ENCODE measurements at regions not wholly inside any gene's neighbourhood (a gene's known extent, or its start where the extent isn't known, plus 50 kb on each side); places are given as distances from the start of the nearest gene placed in this dataset.
"Not testable (repeated sequence)": the region's sequence is repeated elsewhere in the genome, so short reads cannot be mapped to it uniquely, and the experiment has no call there.

DNA sequence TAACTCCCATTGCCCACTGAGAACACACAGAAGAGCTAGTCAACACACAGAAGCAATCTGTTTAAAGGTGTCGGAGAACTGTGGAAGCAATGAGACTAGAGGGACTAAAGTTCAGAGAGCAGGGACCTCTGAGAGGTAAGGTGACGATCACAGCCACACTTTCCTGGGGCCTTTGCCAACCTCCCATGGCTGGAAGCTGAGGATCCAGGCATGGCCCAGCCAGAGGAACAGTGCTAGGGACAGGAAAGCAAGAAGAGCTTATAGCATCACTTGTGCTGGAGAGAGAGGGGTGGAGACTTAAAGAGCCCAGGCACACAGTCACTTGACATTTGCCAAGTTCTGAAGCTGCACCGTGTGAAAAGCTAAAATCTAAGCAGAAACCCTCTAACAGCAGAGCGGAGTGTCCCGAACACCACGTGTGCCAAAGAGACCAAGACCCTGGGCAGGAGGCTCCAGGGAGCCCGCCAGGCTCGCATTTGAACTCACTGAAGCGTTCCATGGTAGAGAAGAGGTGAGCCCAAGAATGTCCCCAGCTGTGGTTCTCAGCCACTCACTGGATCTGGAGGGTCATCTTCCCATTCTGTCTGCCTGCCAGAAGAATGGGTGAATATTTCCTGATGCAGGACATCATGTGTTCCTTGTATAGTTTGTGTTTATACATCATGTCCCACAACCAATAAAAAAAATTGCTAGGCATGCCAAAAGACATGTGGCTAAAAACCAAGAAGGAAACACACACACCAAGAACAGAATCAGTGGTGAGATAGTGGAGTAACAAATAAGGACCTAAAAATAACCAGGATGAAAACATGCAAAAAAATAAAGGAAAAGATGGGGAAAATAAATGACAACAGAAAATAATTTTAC is 174.0 kb upstream of the C14orf180 start:
- H3K4me3 ChIP-seq, result no peak overlapping the region
- peak; percentile 11 for DNase-seq
- TF ChIP-seq, protein P1, sequence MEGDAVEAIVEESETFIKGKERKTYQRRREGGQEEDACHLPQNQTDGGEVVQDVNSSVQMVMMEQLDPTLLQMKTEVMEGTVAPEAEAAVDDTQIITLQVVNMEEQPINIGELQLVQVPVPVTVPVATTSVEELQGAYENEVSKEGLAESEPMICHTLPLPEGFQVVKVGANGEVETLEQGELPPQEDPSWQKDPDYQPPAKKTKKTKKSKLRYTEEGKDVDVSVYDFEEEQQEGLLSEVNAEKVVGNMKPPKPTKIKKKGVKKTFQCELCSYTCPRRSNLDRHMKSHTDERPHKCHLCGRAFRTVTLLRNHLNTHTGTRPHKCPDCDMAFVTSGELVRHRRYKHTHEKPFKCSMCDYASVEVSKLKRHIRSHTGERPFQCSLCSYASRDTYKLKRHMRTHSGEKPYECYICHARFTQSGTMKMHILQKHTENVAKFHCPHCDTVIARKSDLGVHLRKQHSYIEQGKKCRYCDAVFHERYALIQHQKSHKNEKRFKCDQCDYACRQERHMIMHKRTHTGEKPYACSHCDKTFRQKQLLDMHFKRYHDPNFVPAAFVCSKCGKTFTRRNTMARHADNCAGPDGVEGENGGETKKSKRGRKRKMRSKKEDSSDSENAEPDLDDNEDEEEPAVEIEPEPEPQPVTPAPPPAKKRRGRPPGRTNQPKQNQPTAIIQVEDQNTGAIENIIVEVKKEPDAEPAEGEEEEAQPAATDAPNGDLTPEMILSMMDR (IDR thresholded peaks at IDR 0.05), result no peak
- no peak overlapping the region for H3K27ac ChIP-seq
- H3K36me3 ChIP-seq, result no peaks in the 10 kb centered on the region
- no peaks in the 10 kb centered on the region for H3K9me3 ChIP-seq
- H3K9ac ChIP-seq (ENCODE audit: low read depth in 2 of 2, low read length in 2 of 2), result no peak overlapping the region
- H3K4me1 ChIP-seq, result no peaks in the 10 kb centered on the region
- intact Hi-C loops (cut with DNase I), result no loop called here
- no peaks in the 10 kb centered on the region for H3K27me3 ChIP-seq

- H3K9me3 ChIP-seq, result no peaks in the 10 kb centered on the region
- intact Hi-C loops (cut with DNase I), result no loop called here
- TF ChIP-seq, protein P1 (IDR thresholded peaks at IDR 0.05), result no peak
- no peaks in the 10 kb centered on the region for H3K27me3 ChIP-seq
- no peak for DNase-seq
- no peaks in the 10 kb centered on the region for H3K36me3 ChIP-seq
- H3K9ac ChIP-seq (ENCODE audit: low read depth in 2 of 2, low read length in 2 of 2), result no peak overlapping the region
- H3K4me3 ChIP-seq, result no peak overlapping the region
- no peaks in the 10 kb centered on the region for H3K4me1 ChIP-seq
- H3K27ac ChIP-seq, result no peak overlapping the region
Observed at GRCh38 chr14:104406831-104407230, 172.7 kb upstream of the C14orf180 start.

- peaks cover 2% of the 10 kb centered on the region for H3K27me3 ChIP-seq
Observed at GRCh38 chr14:104416383-104416782, 163.2 kb upstream of the C14orf180 start.

GRCh38 chr14:104419865-104420505 is 159.6 kb upstream of the C14orf180 start:
- no peaks in the 10 kb centered on the region for H3K9me3 ChIP-seq
- H3K9ac ChIP-seq (ENCODE audit: low read depth in 2 of 2, low read length in 2 of 2), result no peak overlapping the region
- no peak overlapping the region for H3K27ac ChIP-seq
- TF ChIP-seq, protein P1 (IDR thresholded peaks at IDR 0.05), result no peak
- no peaks in the 10 kb centered on the region for H3K36me3 ChIP-seq
- peaks cover 2% of the 10 kb centered on the region for H3K27me3 ChIP-seq
- no peak for DNase-seq
- intact Hi-C loops (cut with DNase I), result no loop called here
- H3K4me3 ChIP-seq, result no peak overlapping the region
- H3K4me1 ChIP-seq, result no peaks in the 10 kb centered on the region

More at GRCh38 chr14:104416383-104416782, 163.2 kb upstream of the C14orf180 start:
- Histone ChIP-seq H3K9me3 (no peaks in the 10 kb centered on the region), H3K4me1 (no peaks in the 10 kb centered on the region), H3K4me3 (no peak overlapping the region), H3K36me3 (no peaks in the 10 kb centered on the region), H3K27ac (no peak overlapping the region), H3K9ac (ENCODE audit: low read depth in 2 of 2, low read length in 2 of 2) (no peak overlapping the region)
- intact Hi-C loops (cut with DNase I), result no loop called here
- TF ChIP-seq, protein P1 (IDR thresholded peaks at IDR 0.05), result no peak
- no peak for DNase-seq

- H3K9me3 ChIP-seq; H3K36me3 ChIP-seq; intact Hi-C loops (cut with DNase I); H3K4me1 ChIP-seq; H3K9ac ChIP-seq (ENCODE audit: low read depth in 2 of 2, low read length in 2 of 2); H3K27me3 ChIP-seq; DNase-seq; H3K27ac ChIP-seq; H3K4me3 ChIP-seq: not testable (repeated sequence)
Observed at GRCh38 chr14:104420523-104420922, 159.0 kb upstream of the C14orf180 start.

- H3K4me1 ChIP-seq, result no peaks in the 10 kb centered on the region
- no peak overlapping the region for H3K27ac ChIP-seq
- intact Hi-C loops (cut with DNase I), result no loop called here
- H3K27me3 ChIP-seq, result peaks cover 2% of the 10 kb centered on the region
- H3K9me3 ChIP-seq, result no peaks in the 10 kb centered on the region
- no peaks in the 10 kb centered on the region for H3K36me3 ChIP-seq
- TF ChIP-seq, protein P1 (IDR thresholded peaks at IDR 0.05), result no peak
- no peak overlapping the region for H3K4me3 ChIP-seq
- no peak for DNase-seq
- H3K9ac ChIP-seq (ENCODE audit: low read depth in 2 of 2, low read length in 2 of 2), result no peak overlapping the region
Observed at GRCh38 chr14:104420990-104421389, 158.6 kb upstream of the C14orf180 start.
